ENCODE measurements at regions not wholly inside any gene's neighbourhood (a gene's known extent, or its start where the extent isn't known, plus 50 kb on each side); places are given as distances from the start of the nearest gene placed in this dataset.

GRCh38 chr3:147030274-147030673 is 376.1 kb downstream of the ZIC4 start:
- Histone ChIP-seq H3K4me2 (ENCODE audit: low read depth, low read length) (no peak overlapping the region), H3K9me3 (ENCODE audit: control insufficient read depth, insufficient read depth, low read length) (no peaks in the 10 kb centered on the region), H2BK15ac (ENCODE audit: low read depth, low read length) (no peak overlapping the region), H2AFZ (replicated peaks; ENCODE audit: low read length, poor library complexity) (no peak overlapping the region), H3K18ac (ENCODE audit: low read depth, low read length) (no peak overlapping the region), H4K8ac (ENCODE audit: low read depth in 2 of 2, low read length in 2 of 2) (no peak overlapping the region), H3K27ac (ENCODE audit: insufficient read depth, low read length) (no peak overlapping the region), H3K4me1 (ENCODE audit: control insufficient read depth, insufficient read depth, low read length) (no peaks in the 10 kb centered on the region), H3K9me1 (ENCODE audit: insufficient read depth, low read length) (no peaks in the 10 kb centered on the region), H2BK5ac (ENCODE audit: low read depth, low read length, poor library complexity, severe bottlenecking) (no peak overlapping the region), H2BK120ac (ENCODE audit: low read depth, low read length) (no peak overlapping the region), H2AK5ac (ENCODE audit: low read depth, low read length) (no peak overlapping the region), H3K79me1 (ENCODE audit: low read depth in 1 of 2, low read length in 2 of 2) (no peaks in the 10 kb centered on the region), H3K36me3 (ENCODE audit: control insufficient read depth, insufficient read depth, low read length) (no peaks in the 10 kb centered on the region), H3K27me3 (ENCODE audit: control insufficient read depth, insufficient read depth, low read length) (no peaks in the 10 kb centered on the region), H2AK9ac (replicated peaks; ENCODE audit: low read depth, low read length, poor library complexity) (no peak overlapping the region), H3K9ac (ENCODE audit: low read depth, low read length) (no peak overlapping the region), H3K23ac (ENCODE audit: low read depth, low read length) (no peak overlapping the region), H3K4me3 (ENCODE audit: insufficient read depth, low read depth, low read length) (no peak overlapping the region), H4K91ac (ENCODE audit: insufficient read depth, low read depth, low read length) (no peak overlapping the region), H4K20me1 (ENCODE audit: insufficient read depth, low read length) (no peaks in the 10 kb centered on the region), H3K56ac (ENCODE audit: extremely low read depth, insufficient read depth, low read length) (no peak overlapping the region), H3K14ac (replicated peaks; ENCODE audit: low read depth, low read length) (no peak overlapping the region), H3K4ac (ENCODE audit: low read depth, low read length) (no peak overlapping the region), H4K5ac (ENCODE audit: low read depth, low read length) (no peak overlapping the region), H2BK20ac (ENCODE audit: low read depth, low read length) (no peak overlapping the region)
- DNase-seq (no peak), ATAC-seq (ENCODE audit: low read depth) (no peak)
- in situ Hi-C loops (cut with MboI; ENCODE audit: low sequenced_read_pairs), result no loop called here
- intact Hi-C loops (cut with micrococcal nuclease), result no loop called here
- TF ChIP-seq NFE2L2 (IDR thresholded peaks at IDR 0.05; ENCODE audit: low read depth, low read length) (no peak), MXI1 (IDR thresholded peaks at IDR 0.05; ENCODE audit: borderline replicate concordance, low read depth, low read length) (no peak), RAD21 (IDR thresholded peaks at IDR 0.05; ENCODE audit: low read length) (no peak), RCOR1 (IDR thresholded peaks at IDR 0.05; ENCODE audit: insufficient replicate concordance, low read length) (no peak), SMC3 (IDR thresholded peaks at IDR 0.05; ENCODE audit: low read depth, low read length) (no peak), CTCF (conservative IDR thresholded peaks at IDR 0.05; ENCODE audit: low read depth, low read length) (no peak), RFX5 (IDR thresholded peaks at IDR 0.05; ENCODE audit: low read depth, low read length) (no peak), BHLHE40 (IDR thresholded peaks at IDR 0.05; ENCODE audit: low read depth, low read length) (no peak), POLR2A (IDR thresholded peaks at IDR 0.05; ENCODE audit: low read depth, low read length) (no peak), USF2 (IDR thresholded peaks at IDR 0.05; ENCODE audit: low read depth, low read length) (no peak), CEBPB (IDR thresholded peaks at IDR 0.05; ENCODE audit: low read depth, low read length) (no peak), ELK1 (IDR thresholded peaks at IDR 0.05; ENCODE audit: borderline replicate concordance, low read depth, low read length) (no peak), MAFK (IDR thresholded peaks at IDR 0.05; ENCODE audit: low read depth, low read length) (no peak), CHD1 (IDR thresholded peaks at IDR 0.05; ENCODE audit: low read depth, low read length) (no peak)
- dilution Hi-C loops (cut with HindIII; ENCODE audit: low sequenced_read_pairs, unreplicated experiment), result no loop called here
- ChIA-PET POLR2A (ENCODE audit: unreplicated experiment) (no interaction called here), CTCF (no interaction called here)
- no CpG with 5 or more reads among the region's 2 CpGs for WGBS, 2 experiments (ENCODE audit: extremely low coverage in 2 of 2, insufficient read length in 1 of 2)
- BruUV-seq (replicated peaks), result no TSS peak
